Colonic mucosa (tissue), 4 donors: ENCODE measurements at regions not wholly inside any gene's neighbourhood (a gene's known extent, or its start where the extent isn't known, plus 50 kb on each side); places are given as distances from the start of the nearest gene placed in this dataset.

Source experiments
- DNase-seq: peaks from one replicate; pipeline ENCODE4 v3.0.0-alpha.2; 2020
- H3K27ac ChIP-seq: fragments of 200-600 bp; one replicate; pipeline ENCODE4 v1.8.0; 2021
- H3K27me3 ChIP-seq: fragments of 200-600 bp; one replicate; pipeline ENCODE4 v1.8.0; 2021
- H3K36me3 ChIP-seq: fragments of 200-600 bp; one replicate; pipeline ENCODE4 v1.8.0; 2021
- H3K4me1 ChIP-seq: fragments of 200-600 bp; one replicate; pipeline ENCODE4 v1.8.0; 2021; ENCODE audit warnings: mild to moderate bottlenecking
- H3K4me3 ChIP-seq: fragments of 200-600 bp; one replicate; pipeline ENCODE4 v1.8.0; 2021
- H3K9ac ChIP-seq, 2 donors: one replicate each; pipeline ENCODE4 v1.7.0; 2013; ENCODE audit warnings: control low read depth in 2 of 2, low read depth in 2 of 2, low read length in 2 of 2
- H3K9me3 ChIP-seq: fragments of 200-600 bp; one replicate; pipeline ENCODE4 v1.8.0; 2021
- CTCF ChIP-seq: fragments of 200-600 bp; IDR thresholded peaks from one replicate; pipeline ENCODE4 v1.8.0; 2022; ENCODE audit warnings: antibody characterized with exemption, mild to moderate bottlenecking
- intact Hi-C: fragments of 100-400 bp; cut with DNase I; formaldehyde crosslinking; loops from one replicate; pipeline ENCODE4 v1.14.1; 2022
- donor health status: healthy.
- donor health status: DM: no; HTN: no; CAD: no.
- donor health status: DM: no; HTN: no; CAD: no.

DNA sequence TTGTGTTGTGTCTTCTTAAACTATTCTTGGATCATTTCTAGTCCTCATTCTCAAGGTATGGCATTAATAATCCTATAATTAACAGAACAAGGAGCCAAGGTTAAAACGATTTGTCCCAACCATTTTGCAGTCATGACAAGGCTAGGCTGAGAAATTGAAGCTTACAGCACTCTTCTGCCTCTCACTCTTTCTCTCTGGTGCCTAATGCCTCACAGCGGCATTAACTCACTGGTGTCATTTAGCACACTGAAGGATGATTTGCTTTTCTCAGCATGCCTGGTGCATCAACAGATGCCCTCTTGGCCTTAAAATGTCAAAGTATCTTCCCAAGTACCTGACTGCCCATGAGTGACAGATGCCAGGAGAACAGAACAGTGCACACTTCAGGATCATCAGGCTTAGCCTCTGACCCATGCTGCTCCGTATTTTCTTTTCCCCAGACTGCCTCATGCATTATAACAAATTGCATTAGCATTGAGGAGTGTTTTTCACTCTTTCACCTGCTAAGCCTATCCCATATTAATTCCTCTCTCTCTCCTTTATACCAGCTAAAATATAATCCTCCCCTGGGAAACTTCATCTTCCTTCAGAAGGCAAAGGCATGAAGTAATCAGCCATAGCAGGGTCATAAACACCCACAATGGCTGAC, 61.1 kb upstream of the SV2C start:
- no peaks in the 10 kb centered on the region for H3K27me3 ChIP-seq
- H3K9me3 ChIP-seq, result no peaks in the 10 kb centered on the region
- H3K27ac ChIP-seq, result no peak overlapping the region
- H3K4me3 ChIP-seq, result no peak overlapping the region
- H3K4me1 ChIP-seq, result no peaks in the 10 kb centered on the region
- no peak for TF ChIP-seq CTCF
- DNase-seq, result no peak
- no peak overlapping the region for H3K9ac ChIP-seq
- intact Hi-C loops, result no loop called here
- no peaks in the 10 kb centered on the region for H3K36me3 ChIP-seq

DNA sequence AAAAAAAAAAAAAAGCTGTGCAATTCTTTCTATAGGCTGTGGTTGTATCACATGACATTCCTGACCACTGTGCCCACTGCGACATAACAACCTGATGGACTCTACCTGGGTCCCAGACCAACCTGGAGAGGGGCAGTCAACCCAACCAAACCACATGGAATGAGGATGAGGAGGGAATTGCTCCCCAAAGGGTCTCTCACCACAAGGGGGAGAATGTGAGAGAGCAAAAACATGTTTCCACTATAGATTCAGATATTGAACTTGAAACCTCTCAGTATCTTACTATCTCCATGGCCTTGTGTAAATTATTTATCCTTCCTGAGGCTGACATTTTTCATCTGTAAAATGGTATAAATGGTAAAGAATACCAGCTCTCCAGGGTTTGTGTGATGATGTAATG, 66.9 kb upstream of the SV2C start:
- no peak for TF ChIP-seq CTCF
- H3K9ac ChIP-seq, result no peak overlapping the region
- no peaks in the 10 kb centered on the region for H3K4me1 ChIP-seq
- DNase-seq, result no peak
- no peaks in the 10 kb centered on the region for H3K27me3 ChIP-seq
- H3K36me3 ChIP-seq, result no peaks in the 10 kb centered on the region
- intact Hi-C loops, result no loop called here
- H3K27ac ChIP-seq, result no peak overlapping the region
- no peak overlapping the region for H3K4me3 ChIP-seq
- H3K9me3 ChIP-seq, result no peaks in the 10 kb centered on the region

GRCh38 chr5:76014005-76014404, 69.2 kb upstream of the SV2C start:
- intact Hi-C loops, result no loop called here

GRCh38 chr5:76007904-76008303, 75.3 kb upstream of the SV2C start:
- no peak for DNase-seq
- no peak overlapping the region for H3K27ac ChIP-seq
- no peaks in the 10 kb centered on the region for H3K36me3 ChIP-seq
- no peaks in the 10 kb centered on the region for H3K27me3 ChIP-seq
- H3K9ac ChIP-seq, result no peak overlapping the region
- H3K4me3 ChIP-seq, result no peak overlapping the region
- intact Hi-C loops, result no loop called here
- H3K4me1 ChIP-seq, result no peaks in the 10 kb centered on the region
- no peaks in the 10 kb centered on the region for H3K9me3 ChIP-seq
- TF ChIP-seq CTCF, result no peak

More at GRCh38 chr5:76014005-76014404, 69.2 kb upstream of the SV2C start:
- no peak for TF ChIP-seq CTCF
- Histone ChIP-seq H3K27me3 (no peaks in the 10 kb centered on the region), H3K27ac (no peak overlapping the region), H3K36me3 (no peaks in the 10 kb centered on the region), H3K9ac (no peak overlapping the region), H3K4me3 (no peak overlapping the region), H3K9me3 (no peaks in the 10 kb centered on the region), H3K4me1 (no peaks in the 10 kb centered on the region)
- no peak for DNase-seq

GRCh38 chr5:76000582-76000981, 82.6 kb upstream of the SV2C start:
- no peak for DNase-seq
- no peak overlapping the region for H3K9ac ChIP-seq
- intact Hi-C loops, result no loop called here
- no peak for TF ChIP-seq CTCF
- H3K4me3 ChIP-seq, result no peak overlapping the region
- no peaks in the 10 kb centered on the region for H3K36me3 ChIP-seq
- no peaks in the 10 kb centered on the region for H3K4me1 ChIP-seq
- H3K27ac ChIP-seq, result no peak overlapping the region
- no peaks in the 10 kb centered on the region for H3K27me3 ChIP-seq
- H3K9me3 ChIP-seq, result no peaks in the 10 kb centered on the region
